Esophagus mucosa (tissue), 1 donor: ENCODE measurements at regions not wholly inside any gene's neighbourhood (a gene's known extent, or its start where the extent isn't known, plus 50 kb on each side); places are given as distances from the start of the nearest gene placed in this dataset.

Experiments used
- ATAC-seq: fragments of 200-7000 bp; cut with Tn5 transposase; one replicate; pipeline ENCODE4 v1.9.1; 2020
- donor health status: DM: yes; HTN: yes; CAD: no.

DNA sequence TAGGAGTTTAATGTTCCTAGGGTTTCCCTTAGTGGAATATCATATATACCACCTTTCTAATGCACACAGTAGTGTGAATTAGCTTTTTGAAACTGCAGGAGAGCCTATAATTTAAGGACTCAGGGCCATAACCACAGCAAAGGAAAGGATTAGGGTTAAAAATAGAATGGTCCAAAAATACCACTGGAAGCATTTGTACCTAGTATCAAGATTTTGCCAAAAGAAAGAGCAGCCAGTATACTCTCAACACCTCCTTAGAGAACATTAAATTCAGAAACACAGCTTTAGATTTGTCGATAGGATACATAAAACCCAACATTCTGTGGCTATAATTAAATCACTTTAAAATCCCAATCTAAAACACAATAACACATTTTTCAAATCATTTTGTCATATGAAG, 634.9 kb downstream of the EPHA4 start:
- no peak for ATAC-seq

DNA sequence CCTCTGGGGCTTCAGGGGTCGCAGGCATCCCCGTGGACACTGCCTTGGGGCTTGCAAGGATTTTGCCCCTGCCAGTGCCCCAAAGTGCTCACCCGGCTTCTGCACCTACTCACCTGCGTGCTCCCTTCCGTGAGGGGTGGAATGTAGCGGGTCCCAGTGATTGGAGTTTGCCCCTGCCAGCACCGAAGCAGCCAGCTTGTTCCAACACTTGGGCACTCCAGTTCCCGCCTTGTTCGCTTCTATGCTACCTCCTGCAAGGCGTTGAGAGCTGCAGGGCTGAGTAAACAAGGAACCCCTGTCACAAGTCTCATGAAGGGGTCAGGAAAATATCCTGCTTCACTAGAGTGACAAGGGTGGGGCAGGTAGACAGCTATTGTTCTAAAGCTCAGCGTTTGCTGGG, 631.5 kb downstream of the EPHA4 start:
- ATAC-seq, result no peak

DNA sequence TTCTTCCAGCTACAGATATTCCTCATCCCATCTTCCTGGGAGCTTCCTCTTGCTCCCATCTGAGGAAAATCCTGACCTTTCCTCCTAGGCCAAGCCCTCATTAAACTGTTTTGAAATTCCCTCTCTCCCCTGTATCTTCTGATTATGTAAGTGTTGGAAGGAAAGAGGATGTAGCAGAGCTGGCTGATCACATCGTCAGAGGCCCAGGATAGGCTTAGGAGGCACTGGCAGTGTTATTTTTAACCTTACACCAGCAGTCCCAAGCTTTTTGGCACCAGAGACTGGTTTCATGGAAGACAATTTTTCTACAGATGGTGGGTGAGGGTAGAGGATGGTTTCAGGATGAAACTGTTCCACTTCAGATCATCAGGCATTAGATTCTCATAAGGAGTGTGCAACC, 630.4 kb downstream of the EPHA4 start:
- no peak for ATAC-seq

DNA sequence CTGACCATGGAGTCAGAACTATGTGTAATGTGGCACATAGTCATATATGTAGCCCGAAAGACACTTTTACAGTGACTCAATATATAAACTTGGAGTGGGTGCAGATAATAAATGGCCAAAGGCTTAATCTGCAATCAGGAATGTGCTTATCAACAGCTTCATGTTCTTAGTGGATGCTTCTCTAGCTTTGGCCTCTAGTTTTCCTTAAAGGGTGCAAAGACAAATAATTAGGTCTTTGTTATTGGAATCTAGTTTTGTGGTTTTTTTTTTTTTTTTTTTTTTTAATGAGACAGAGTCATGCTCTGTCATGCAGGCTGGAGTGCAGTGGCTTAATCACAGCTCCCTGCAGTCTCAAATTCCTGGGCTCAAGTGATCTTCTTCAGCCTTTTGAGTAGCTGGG, 625.6 kb downstream of the EPHA4 start:
- ATAC-seq, result no peak

DNA sequence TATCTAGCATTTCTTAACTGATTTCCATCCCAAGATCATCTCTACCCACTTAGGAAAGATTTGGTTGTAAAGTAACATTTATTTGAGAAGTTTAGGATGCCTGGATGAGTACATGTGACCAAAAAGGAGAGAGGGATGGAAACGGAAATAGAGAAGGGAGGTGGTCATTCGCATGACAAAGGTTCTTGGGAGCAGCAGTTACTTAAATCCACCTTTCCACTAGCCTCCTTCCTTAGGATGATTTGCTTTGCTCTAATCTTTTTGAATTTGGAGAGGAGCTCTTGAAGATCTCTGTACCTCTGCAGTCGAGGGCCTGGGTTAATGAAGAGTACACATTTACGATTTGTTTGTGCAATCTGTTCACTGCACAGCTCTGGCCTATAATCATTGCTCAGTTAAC, 623.5 kb downstream of the EPHA4 start:
- ATAC-seq, result no peak

DNA sequence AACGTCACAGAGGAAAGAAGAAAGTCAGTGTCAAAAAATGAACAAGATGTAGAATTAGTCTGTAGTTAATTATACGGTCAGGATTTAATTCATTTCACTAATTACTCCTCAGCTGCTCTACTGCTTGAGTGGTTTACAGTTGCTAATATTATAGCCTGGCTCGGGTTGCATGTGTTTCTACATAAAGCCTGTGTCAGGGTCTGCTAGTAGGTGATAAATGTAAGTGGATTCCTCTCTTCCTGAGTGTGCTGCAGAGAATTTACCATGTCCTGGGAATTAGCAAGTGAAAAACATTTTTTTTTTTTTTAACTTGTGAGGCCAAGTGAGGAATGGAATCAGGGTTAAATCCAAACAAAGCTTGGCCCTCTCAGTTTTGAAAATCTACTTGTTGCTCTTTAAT, 622.6 kb downstream of the EPHA4 start:
- ATAC-seq, result no peak

DNA sequence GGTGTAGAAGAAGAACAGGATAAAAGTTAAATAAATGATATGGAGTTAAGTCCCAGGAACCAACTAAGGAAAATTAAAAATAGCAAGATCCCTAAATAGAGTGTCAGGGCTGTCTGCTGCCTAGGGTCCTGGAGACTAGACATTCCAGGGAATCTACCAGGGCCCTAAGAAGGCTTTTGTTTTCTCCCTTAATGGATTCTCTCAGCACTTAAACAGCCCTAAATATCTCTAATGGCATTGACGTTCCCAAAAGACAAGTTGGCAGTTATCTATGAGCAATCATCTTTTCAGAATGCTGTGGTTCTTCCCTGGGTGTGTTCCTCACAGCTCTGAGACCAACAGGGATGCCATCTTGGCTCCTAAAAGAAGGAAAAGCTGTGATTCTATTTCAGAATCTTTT, 616.3 kb downstream of the EPHA4 start:
- ATAC-seq, result no peak

DNA sequence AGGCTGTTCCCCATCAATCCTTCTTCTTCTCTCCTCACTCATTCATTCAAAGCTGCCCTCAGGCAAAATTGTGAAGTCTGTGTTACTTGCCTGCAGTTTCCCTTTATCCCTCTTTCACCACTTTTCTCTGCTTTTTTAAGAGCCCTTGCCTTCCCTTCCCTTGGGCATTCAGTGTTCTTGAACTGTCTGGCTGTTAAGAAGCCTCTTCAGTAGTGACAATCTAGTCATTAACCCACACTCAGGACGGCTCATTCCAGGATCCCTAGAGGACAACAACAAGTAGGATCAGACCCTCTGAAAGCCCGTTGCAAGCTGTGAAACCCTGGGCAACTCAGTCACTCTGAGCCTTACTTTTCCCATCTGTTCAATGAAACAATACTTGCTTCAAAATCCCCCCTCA, 615.7 kb downstream of the EPHA4 start:
- ATAC-seq, result no peak

DNA sequence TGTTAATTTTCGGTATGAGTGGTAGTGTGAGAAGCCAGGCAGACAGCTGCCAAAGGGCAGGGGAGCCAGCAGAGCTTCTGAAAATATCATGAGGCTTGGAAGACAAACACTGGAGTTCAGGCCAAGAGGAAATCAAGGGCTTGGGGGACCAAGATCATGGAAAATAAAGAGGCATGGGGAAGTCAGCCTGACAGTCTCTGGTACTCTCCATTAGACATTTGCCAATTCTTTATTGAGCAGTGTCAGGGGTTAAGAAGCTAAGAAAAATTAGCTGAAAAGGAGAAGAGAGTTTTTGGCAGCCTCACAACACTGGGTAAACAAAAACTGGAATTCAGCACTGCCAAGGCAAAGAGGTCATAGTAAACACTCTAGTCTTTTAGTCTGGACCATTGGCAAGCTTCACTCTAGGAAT, 612.7 kb downstream of the EPHA4 start:
- no peak for ATAC-seq

DNA sequence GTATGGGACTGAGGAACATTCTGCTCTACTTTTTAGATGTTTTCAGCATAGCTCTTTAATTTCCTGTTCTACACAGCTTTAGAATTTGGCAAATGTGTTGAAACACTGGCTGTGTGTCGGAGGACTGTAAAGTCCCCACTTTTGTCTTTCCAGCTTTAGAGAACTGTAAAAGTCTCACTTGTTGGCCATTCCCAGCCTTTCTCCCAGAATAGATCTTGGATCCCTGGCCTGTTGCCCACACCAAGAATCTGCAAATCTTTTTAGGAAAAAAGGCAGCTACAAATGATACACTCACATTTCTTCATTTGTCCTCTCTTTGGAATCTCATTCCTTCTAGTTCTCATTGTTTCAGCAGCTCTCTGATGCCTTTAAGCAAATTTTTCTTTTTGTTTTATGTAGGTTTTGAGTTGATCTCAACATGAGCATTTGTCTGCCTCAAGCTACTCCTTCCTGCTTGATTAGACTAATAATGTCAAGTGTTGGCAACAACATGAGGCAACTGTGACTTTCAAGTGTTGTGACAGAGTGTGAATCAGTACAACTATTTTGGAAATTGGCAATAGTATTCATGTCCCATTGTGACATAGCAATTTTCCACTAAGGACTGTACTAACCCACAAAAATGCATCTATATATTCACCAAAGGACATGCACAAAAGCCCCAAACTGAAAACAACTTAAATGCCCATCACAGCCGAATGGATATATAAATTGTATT, 610.8 kb downstream of the EPHA4 start:
- no peak for ATAC-seq

DNA sequence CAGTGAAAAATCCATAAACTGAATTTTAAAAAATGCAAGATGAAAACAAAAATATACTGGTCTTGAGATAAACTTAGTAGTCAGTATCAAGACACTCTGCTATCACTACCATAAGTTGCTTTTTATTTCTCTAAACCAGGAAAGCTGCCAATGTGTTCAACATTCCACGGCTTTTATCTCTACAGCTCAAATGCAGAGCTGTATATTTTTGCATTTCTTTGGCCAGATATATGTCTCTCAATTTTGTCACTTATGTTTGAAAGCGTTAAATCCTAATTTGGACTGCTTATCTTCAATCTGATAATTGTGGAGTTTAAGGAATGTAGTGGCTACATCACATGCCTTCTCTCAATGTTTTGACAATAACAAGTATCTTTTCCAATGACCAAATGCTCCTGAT, 609.5 kb downstream of the EPHA4 start:
- ATAC-seq, result no peak

DNA sequence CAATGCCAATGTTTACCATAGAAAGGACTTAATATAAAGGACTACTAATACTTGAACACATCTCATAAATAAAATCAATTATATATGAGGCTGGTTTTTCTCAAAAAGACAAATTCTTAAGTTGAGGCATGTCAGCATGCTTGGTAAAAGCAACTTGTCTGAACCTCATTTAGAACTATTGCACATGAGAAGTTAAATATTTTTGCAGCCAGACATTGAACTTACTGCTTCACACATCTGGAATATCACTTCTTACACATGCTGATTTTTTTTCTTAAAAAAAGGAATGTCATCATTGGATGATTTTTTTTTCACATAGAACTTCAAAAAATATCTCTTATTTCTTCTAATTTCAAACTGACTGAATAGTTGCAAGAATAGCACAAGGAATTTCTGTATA, 609.0 kb downstream of the EPHA4 start:
- no peak for ATAC-seq

DNA sequence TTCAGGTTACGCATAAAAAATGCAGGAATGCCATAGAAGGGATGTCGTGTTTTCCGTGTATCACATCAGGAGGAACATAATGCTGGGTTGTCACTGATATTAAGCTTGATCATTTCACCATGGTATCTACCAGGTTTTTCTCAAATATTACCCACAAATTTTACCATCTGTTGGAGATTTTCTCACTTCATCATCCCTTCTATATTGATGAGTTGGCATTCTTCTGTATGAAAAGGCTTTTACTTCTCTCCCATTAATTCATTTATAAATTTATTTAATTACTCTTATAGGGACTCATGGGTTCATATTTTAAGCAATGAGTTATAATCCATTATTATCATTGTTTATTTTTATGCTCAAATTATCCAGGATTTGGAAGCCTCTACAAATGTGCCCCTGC, 608.2 kb downstream of the EPHA4 start:
- no peak for ATAC-seq

DNA sequence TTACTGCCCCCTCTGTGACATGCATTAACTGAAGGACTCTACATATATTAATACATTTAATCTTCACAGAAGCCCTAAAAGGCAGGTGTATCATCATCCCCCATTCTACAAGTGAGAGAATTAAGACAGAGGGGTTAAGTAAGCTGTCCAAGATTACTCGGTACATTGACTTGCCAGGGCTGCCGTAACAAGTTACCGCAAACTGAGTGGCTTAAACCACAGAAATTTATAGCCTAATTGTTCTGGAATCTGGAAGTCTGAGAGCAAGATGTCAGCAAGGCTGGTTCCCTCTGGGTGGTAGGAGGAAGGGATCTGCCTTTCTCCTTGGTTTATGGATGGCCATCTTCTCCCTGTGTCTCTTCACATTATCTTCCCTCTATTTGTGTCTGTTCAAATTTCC, 605.5 kb downstream of the EPHA4 start:
- no peak for ATAC-seq

DNA sequence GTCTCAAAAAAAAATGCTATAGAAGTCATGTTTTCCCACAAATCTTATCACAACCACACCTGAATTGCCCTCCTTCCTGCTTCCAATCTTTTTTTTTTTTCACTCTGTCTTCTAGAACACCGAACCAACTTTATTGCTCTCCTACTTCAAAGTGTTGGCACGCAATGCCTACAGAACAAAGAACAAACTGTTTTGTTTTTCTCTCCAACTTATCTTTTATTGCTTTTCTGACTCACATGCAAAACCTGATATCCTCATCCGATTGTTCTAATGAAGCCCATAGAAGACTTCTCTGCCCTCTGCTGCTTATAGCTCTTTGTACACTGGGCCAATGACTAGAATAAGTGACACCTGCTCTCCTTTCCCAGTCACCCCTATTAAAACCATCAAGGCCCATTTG, 602.8 kb downstream of the EPHA4 start:
- ATAC-seq, result no peak

DNA sequence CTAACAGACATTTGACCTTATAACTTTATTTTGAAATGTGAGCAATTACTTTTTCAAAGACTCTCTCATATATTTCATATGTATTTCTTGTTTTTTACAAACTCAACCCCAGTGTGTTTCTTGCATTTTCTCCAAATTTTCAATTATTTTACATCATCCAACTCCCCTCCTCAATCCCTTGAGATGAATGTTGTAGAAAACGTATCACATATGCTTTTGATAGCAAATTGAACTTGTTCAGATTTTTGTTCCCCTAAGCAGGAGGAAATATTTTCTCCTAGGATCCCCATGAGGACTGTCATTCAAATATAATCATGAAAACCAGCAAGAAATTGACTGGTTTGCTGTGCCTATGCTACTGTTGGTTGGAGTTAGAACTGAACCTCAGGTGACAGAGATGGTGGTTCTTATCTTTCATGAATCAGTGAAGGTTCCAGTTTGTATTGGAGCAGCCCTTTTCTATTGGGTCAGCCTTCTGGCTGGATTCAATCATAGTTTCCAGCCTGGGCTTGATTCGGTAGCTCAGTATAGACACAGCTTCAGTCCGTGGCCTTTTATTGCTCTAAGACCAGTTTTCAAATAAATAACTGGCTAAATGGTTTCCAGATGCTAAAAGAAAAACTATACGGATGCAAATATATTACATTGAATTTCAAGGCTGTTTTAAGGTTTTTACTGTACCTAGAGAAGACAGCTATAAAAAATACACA, 591.0 kb downstream of the EPHA4 start:
- ATAC-seq, result no peak

DNA sequence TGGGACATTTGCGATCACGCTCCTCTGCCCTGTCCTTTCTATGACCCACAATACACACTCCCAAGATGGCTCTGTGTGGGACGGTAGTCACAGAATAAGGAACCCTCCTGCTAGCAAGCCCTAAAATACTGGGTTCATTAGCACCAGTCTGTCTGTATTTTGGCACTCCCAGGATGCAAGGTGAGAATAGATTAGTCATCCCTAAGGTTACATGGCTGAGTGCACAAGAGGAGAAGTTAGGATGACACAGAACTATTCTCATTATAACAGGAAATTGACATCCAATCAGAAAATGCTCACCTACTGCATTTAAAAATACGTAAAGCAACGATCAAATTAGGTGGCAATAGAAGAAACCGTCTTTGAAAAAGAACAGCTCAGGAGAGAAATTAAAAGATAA, 590.2 kb downstream of the EPHA4 start:
- no peak for ATAC-seq

DNA sequence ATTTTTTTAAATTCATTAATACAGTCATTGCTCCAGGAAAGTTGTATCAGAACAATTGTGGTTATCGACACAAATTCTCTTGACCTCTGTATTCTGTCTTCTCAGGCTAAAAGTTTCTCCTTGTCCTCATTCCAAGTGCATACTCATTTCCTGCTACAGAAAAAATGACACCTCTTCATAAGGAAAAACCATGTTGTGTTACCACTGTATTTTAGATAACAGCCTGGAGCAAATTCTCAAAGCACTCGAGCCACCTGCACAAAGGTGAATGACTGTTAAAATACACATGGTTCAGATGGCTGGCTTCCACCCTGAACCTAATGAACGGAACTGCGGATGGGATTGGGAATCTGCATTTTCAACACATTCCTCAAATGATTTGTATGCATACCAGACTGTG, 586.5 kb downstream of the EPHA4 start:
- no peak for ATAC-seq

DNA sequence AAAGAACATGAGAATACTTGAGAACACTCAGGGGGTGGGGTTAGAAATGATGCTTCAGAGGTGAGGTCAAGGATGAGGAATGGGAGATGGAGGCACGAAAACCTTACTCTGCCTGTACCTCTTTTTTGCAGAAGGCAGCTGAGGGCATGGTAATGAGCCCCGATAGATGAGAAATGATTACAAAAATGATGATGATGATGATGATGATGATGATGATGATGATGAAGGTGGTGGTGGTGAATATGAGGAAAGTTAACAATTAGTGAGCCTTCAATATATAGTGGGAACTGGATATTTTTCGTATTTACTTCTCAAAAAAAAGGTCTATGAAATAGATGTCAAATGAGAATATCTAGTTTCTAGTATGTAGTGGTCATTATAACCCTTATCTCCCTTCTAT, 584.3 kb downstream of the EPHA4 start:
- ATAC-seq, result no peak

DNA sequence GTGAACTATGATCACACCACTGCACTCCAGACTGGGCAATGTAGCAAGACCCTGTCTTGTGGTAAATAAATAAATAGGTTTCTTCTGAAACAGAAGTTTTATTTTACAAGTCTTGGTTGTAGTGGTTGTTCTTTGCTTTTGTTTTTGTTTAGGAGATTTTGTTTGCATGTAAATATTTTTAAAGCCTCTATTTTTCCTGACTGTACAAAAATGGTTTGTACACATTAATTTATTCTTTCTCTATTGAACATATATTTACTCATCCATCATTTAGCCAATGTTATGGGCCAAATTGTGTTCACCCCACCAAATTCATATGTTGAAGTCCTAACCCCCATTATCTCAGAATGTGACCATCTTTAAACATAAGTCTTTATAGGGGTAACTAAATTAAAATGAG, 580.1 kb downstream of the EPHA4 start:
- no peak for ATAC-seq

DNA sequence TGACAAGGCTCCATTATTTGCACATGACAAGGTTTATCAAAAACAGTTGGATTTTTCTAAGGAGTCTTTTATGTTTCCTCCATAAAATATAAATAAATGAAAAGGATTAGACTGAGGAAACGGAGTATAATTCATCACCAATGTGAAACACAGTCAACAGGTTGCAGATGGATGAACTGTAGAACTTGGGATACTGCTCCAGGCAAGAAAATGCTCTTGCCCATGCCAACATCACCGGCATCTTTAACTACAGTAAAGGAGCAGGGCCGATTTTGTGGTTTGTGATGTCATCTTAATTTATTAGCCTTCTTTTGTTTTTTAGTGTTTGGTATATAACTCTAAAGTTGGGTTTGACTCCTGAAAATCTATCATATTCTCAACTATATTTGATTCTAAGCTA, 577.3 kb downstream of the EPHA4 start:
- ATAC-seq, result no peak

DNA sequence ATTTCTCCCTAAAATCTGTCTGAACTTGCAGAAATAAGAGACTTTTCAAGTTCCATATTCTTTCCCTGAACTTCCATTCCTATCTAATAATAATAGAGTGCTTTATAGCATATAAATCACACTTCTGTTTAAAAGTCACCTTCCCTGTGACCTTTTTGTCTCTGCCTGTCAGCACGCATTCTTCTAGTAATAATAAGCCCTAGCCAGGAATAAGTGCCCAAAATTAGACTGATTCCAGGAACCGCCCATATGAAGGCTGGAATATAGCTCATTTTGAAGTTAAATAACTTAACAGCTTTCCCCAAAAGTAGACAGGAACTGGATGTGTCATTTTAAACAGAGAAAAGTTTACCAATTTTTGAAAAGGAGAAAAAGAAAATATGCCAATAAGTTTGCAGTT, 576.5 kb downstream of the EPHA4 start:
- no peak for ATAC-seq

DNA sequence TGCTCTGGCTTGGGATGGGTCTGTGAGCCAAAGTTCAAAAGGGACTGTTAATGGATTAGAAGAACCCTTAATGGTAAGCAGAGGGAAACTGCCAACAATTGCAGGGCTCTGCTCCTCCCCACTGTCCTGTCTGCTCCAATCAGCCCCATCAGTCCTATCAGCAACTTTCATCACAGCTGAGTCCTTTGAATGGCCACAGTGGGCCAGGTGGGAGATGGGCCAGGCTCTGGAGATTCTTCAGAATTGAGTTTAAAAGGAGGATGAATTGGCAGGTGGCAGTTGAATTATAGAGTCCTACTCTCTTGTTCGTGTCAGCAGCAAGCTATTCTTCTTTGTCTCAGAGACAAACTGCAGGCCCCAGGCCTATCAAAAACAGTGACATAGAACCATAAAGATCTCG, 573.9 kb downstream of the EPHA4 start:
- ATAC-seq, result no peak

DNA sequence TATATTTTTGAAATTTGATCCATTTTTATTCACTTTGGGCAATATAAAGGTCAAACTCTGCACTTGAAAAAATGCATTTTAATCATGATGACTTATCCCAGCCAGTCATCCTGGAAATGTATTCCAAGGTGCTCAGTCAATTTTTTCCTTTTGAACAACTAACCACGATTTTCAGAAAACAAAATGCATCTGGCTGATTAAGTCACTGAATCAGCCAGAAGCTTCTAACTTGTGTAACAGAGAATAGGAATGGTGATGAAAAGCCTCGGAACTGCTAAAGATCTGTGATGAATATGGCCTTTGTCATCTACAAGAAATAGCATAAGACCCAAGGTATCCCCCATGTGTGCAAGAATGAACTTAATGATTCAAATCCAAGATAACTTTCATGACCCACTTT, 572.7 kb downstream of the EPHA4 start:
- ATAC-seq, result no peak

DNA sequence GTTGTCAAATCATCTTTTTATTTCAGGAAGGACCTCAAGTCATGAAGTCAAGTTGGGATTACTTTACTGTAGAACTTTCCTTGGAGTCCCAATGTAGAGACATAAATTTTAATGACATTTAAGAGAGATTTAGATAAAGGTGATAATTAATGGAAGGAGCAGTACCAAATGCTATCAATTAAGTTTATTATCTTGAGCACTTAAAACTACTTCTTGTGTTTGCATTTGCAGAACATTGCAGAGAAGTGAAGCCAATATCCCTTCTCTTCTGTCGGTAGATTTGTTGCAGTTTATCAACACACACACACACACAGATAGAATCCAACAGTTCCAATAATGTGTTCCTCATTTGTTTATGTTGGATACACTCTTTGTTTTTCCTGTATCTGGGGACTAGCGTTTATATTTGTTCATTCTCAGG, 570.7 kb downstream of the EPHA4 start:
- ATAC-seq, result no peak
